HPDE6-E6E7 (cell line): ENCODE measurements at regions not wholly inside any gene's neighbourhood (a gene's known extent, or its start where the extent isn't known, plus 50 kb on each side); places are given as distances from the start of the nearest gene placed in this dataset.

Experiments used
- DNase-seq: peaks from one replicate; pipeline ENCODE4 v3.0.0; 2011; ENCODE audit warnings: missing footprints; ENCODE audit errors: extremely low spot score

- DNase-seq: no peak
Measured at GRCh38 chrX:39667736-39668482, 429.8 kb downstream of the BCOR start.

DNA sequence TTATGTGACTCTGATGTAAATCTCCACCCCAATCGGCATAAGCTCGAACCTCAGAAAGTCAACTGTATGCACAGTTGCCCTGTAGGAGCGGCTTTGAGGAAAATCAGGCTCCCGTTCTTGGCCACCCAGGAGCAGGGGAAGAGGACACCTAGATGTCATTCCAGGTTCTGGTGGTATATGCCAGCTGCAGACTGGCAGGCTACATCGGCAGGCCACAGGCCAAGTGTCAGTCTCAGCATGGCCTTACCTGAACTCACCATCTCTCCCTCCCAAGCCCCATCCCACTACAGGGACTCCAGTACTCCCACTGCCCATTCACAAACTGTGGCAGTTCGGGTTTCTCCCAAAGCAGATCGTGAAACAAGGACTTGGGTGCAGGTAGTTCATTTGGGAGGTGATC, 428.1 kb downstream of the BCOR start:
- DNase-seq: no peak

DNA sequence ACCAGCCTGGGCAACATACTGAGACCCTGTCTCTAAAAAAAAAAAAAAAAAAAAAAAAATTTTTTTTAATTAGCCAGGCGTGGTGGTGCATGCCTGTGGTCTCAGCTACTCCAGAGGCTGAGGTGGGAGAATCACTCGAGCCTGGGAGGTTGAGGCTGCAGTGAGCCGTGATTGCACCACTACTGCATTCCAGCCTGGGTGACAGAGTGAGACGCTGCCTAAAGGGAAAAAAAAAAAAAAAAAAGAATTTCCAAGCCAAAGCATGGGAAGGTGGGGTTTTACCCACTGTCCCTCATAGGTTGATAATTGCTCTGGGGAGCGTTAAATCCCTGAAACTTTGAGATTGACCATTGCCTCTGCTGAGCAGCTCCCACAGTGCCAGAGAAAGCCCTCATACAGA, 427.5 kb downstream of the BCOR start:
- DNase-seq: no peak

DNA sequence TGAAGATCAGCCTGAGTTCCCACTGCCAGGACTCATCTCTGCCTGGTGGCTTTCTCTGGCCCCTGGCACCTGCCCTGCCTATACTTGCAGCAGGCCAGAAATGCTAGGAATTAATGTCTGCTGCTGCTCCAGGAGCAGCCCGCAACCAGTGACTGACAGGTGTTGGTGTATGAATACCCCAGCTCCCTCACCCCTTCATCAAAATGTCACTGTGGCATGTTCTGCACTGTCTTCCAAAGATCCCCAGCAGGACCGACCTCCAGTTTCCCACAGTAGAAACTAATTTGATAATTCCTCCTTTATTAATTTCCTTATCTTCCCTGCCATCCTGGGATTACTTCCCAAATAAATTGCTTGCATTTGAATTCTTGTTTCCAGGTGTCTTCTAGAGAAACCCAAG, 425.4 kb downstream of the BCOR start:
- no peak for DNase-seq

DNA sequence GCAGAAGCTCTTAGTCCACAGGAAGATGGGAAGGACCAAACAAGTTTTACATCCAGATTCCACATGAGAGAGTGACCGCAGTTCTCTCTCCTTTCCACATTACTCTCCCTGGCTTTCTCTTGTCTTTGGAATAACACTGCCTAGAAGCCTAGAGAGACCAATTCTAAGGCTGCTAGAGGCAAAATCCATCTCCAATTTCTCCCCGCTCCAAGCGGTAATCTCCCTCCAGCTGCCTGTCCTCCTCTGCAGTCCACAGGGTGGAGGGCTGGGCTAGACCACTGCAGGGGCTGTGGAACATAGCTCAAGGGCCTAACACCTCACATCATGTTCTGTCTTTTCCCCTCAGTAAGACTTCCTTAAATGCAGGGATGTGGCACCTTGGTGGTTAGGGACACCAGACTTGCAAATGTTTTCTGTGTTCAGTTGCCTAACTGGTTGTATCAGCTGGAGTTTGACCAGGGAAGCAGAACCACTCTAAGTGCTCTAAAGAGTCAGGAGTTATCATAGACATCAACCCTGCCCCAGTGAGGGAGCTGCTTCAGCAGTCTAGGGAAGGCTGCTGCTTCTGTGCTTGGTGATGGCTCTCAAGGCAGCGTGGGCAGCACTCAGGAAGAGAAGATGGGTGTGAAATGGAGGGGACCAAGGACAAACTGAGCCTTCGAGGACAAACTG, 423.1 kb downstream of the BCOR start:
- no peak for DNase-seq

- no peak for DNase-seq
Measured at GRCh38 chrX:39675162-39675553, 422.6 kb downstream of the BCOR start.

DNA sequence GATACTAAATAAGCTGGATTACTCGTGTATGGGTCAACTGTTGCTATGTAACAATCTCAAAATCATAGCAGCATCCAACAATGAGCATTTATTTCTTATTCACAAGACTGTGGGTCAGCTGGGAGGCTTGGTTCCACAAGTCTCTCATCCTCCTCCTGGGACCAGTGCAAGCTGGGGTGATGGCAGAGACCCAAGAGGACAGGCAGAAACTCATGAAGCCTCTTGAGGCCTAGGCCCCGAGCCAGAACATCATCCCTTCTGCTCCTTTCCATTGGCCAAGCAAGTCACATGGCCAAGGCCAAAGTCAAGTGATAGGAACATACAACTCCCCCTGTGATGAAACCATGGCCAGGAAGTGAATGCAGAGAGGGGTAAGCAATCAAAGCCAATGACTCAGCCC, 422.1 kb downstream of the BCOR start:
- no peak for DNase-seq

DNA sequence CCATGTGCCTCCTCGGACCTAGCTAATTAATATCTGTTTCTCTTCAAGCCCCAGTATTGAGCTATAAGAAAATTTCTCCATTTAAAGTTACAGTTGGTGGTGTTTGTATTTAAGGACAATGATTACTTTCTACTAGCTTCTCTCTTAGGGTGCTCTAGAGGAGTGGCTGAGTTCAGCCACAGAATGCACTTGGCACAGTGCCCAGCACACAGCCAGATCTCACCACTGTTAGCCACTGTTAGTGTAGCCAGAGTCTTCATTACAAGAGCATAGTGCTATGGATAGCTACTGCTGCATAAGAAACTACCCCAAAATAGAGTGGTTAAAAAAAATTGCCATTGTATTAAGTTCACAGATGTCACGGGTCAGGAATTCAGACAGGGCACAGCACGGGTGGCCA, 421.3 kb downstream of the BCOR start:
- DNase-seq: no peak

DNA sequence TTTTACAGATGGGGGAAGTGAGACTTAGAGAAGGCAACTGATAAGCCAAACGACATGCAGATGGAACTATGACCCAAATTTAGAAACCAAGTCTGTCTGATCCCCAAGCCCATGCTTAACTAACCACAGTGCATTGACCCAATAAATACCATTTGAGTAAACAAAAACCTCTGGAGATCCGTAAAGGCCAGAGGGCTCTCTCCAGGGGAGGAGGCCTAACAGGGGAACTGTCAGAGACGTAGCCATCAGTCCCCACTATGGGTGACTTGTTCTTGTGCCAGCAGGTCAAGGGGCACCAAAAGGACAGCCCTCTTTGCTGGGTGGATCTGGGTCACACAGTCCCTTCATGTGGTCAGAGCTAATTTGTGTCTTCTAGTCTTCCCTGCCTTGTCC, 420.2 kb downstream of the BCOR start:
- DNase-seq: no peak

DNA sequence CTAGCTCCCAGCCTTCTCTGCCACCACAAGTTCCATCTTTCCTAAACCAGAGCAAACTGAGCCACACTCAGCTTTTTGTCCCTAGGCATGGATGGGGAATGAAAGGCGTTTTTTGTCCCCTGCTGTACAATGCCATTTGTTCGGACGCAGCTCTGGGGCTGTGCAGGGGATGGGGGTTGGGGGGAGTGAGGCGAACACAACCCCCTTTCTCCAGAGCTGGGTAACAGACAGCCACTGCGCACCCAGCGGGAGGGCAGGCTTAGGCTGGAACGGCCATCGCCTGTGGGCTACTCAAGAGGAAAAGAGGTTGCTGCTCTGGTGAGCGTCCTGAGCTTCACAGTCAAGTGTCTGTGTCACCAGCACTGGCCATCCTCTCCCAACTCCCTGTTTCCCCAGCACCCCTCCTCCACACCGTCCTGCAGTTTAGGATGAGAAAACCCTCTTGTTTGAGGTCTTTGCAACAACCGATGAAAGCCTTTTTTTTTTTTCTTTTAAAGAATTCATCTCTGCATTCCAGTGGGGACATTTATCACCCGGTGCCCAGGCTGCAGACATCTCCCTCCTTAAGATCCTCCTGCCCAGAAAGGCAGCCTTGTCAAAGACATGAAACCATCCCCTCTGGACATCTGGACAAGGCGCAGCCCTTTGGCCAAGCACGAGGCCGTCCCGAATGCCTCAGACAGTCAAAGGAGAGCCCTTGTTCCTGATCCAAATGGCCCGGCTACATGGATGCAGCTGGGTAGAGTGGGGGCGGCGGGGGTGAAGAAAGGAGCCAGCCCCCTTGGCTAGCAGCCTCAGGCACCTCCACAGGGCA, 419.6 kb downstream of the BCOR start:
- DNase-seq: no peak

DNA sequence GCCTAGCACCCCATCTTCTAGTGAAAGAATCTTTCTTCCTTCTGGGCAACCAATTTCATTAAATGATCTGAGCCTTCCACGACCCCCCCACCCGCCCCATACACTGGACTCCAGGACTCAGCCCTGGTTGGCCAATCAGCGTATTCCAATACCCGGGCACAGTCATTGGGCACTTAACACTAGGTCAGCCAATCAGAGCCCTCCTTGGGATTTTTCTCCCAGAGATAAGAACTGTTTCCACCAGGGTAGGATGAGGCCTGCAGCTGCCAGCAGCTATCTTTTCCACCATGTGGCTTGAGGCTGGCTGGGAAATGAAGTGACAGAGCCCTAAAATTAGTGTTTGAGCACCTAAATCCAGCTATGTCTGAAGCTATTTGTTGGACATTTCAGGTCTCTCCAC, 418.8 kb downstream of the BCOR start:
- DNase-seq: no peak

- no peak for DNase-seq
Measured at GRCh38 chrX:39679497-39680157, 418.1 kb downstream of the BCOR start.

- DNase-seq: no peak
Measured at GRCh38 chrX:39681885-39682284, 415.9 kb downstream of the BCOR start.

GRCh38 chrX:39682778-39683177, 415.0 kb downstream of the BCOR start:
- no peak for DNase-seq

- no peak for DNase-seq
Measured at GRCh38 chrX:39688219-39688575, 409.6 kb downstream of the BCOR start.

- DNase-seq: peak; percentile 34
Measured at GRCh38 chrX:39688576-39689375, 409.0 kb downstream of the BCOR start.

DNA sequence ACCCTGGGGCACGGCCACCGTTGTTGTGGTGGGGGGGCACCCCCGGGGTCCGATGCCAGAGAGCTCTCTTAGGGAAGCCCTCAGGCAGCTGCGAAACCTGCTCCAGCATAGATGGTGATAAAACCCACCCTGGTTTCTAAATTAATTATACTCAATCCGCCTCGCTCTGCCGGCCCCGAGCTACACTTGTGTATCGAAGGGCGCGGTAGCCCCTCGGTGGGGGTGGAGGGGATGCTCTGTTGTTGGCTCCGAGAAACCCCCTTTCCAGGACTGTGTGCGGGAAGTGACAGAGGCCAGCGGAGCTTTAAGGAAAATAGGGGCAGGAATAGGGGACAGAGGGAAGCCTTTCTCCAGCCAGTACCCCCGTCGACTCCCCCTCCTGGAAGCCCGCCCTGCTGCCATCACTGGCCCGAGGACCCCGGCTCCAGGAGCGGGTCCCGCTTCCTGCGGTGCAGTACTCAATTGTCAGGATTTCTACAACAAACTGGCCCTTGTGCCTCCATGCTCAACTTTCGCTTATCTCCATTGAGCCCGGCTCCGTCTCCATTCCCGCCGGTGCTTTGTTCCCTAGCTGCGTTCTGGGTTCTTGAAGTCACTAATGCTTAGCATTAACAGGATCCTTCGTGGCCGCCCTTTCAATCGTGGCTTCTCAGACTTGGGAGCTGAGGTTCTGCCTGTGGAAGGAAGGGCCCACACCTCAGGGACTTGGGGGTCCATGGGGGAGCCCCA, 408.2 kb downstream of the BCOR start:
- no peak for DNase-seq

GRCh38 chrX:39690541-39691415, 407.0 kb downstream of the BCOR start:
- no peak for DNase-seq

GRCh38 chrX:39691724-39692123, 406.0 kb downstream of the BCOR start:
- DNase-seq: no peak

DNA sequence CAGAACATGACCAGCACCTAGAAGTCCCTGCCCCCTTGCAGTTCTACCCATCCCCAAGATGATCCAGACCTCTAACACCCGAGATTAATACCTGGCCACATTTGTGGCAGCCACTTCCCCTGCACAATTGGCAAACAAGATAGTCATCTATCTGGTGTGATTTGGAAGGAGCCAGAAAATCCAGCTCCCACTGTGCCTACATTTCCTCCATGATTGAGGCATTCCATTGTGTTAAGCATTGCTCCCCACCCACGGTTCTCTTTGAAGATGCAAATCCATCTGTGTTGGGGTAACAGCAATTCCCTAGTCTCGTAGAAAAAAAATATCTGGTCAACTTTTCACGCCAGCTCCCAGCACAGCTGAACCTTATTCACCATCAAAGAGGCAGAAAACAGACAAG, 405.0 kb downstream of the BCOR start:
- no peak for DNase-seq
